ENCODE measurements at regions not wholly inside any gene's neighbourhood (a gene's known extent, or its start where the extent isn't known, plus 50 kb on each side); places are given as distances from the start of the nearest gene placed in this dataset.

GRCh38 chr3:17947833-17948232 lies 205.4 kb upstream of the TBC1D5 start:
- Histone ChIP-seq H3K4me1 (no peaks in the 10 kb centered on the region), H3K9me3 (no peaks in the 10 kb centered on the region), H3K27ac (no peak overlapping the region), H3K36me3 (no peaks in the 10 kb centered on the region), H3K27me3 (no peaks in the 10 kb centered on the region), H3K4me3 (no peak overlapping the region)
- intact Hi-C loops (cut with DNase I; ENCODE audit: low total_unique reads) (no loop called here), in situ Hi-C loops (cut with MboI; ENCODE audit: low sequenced_read_pairs in 4 of 4) (no loop called here)
- TF ChIP-seq POLR2A (IDR thresholded peaks at IDR 0.05) (no peak), CTCF (IDR thresholded peaks at IDR 0.05 in 4 of 5, conservative IDR thresholded peaks at IDR 0.05 in 1 of 5) (no peak)
- no peak for ATAC-seq
- DNase-seq: no peak

- no peak overlapping the region for H3K4me3 ChIP-seq
- no peak overlapping the region for H3K27ac ChIP-seq
- in situ Hi-C loops (cut with MboI; ENCODE audit: low sequenced_read_pairs in 4 of 4): no loop called here
- no peaks in the 10 kb centered on the region for H3K9me3 ChIP-seq
- intact Hi-C loops (cut with DNase I; ENCODE audit: low total_unique reads): no loop called here
- ATAC-seq: no peak
- DNase-seq: no peak
- H3K36me3 ChIP-seq: no peaks in the 10 kb centered on the region
- TF ChIP-seq CTCF (IDR thresholded peaks at IDR 0.05 in 4 of 5, conservative IDR thresholded peaks at IDR 0.05 in 1 of 5) (no peak), POLR2A (IDR thresholded peaks at IDR 0.05) (no peak)
- H3K4me1 ChIP-seq: no peaks in the 10 kb centered on the region
- no peaks in the 10 kb centered on the region for H3K27me3 ChIP-seq
Measured at GRCh38 chr3:17946619-17947018, 204.2 kb upstream of the TBC1D5 start.

GRCh38 chr3:17945799-17946399 lies 203.5 kb upstream of the TBC1D5 start:
- no peak for DNase-seq
- no peak for ATAC-seq
- no peaks in the 10 kb centered on the region for H3K9me3 ChIP-seq
- TF ChIP-seq POLR2A (IDR thresholded peaks at IDR 0.05) (no peak), CTCF (IDR thresholded peaks at IDR 0.05 in 4 of 5, conservative IDR thresholded peaks at IDR 0.05 in 1 of 5) (no peak)
- no peaks in the 10 kb centered on the region for H3K36me3 ChIP-seq
- in situ Hi-C loops (cut with MboI; ENCODE audit: low sequenced_read_pairs in 4 of 4) (no loop called here), intact Hi-C loops (cut with DNase I; ENCODE audit: low total_unique reads) (no loop called here)
- H3K4me3 ChIP-seq: no peak overlapping the region
- no peak overlapping the region for H3K27ac ChIP-seq
- H3K4me1 ChIP-seq: no peaks in the 10 kb centered on the region
- H3K27me3 ChIP-seq: no peaks in the 10 kb centered on the region

GRCh38 chr3:17945018-17945798 lies 202.8 kb upstream of the TBC1D5 start:
- Histone ChIP-seq H3K4me1 (no peaks in the 10 kb centered on the region), H3K27me3 (no peaks in the 10 kb centered on the region), H3K36me3 (no peaks in the 10 kb centered on the region), H3K27ac (no peak overlapping the region), H3K9me3 (no peaks in the 10 kb centered on the region), H3K4me3 (no peak overlapping the region)
- in situ Hi-C loops (cut with MboI; ENCODE audit: low sequenced_read_pairs in 4 of 4): no loop called here
- no peak for ATAC-seq
- intact Hi-C loops (cut with DNase I; ENCODE audit: low total_unique reads): no loop called here
- no peak for DNase-seq
- TF ChIP-seq POLR2A (IDR thresholded peaks at IDR 0.05): no peak
- no peak for TF ChIP-seq CTCF (IDR thresholded peaks at IDR 0.05 in 4 of 5, conservative IDR thresholded peaks at IDR 0.05 in 1 of 5)
